OCI-LY3 (cell line): ENCODE measurements at regions not wholly inside any gene's neighbourhood (a gene's known extent, or its start where the extent isn't known, plus 50 kb on each side); places are given as distances from the start of the nearest gene placed in this dataset.

Experiments used
- EZH2phosphoT487 ChIP-seq: fragments of 200-600 bp; shearing (Covaris generic); IDR thresholded peaks from 2 replicates; pipeline ENCODE4 v1.6.1; 2018; ENCODE audit warnings: antibody characterized with exemption, mixed run types, low read depth
- TF ChIP-seq, protein P1 (sequence below): fragments of 200-600, 300-600 bp; sonication (generic); IDR thresholded peaks from 2 replicates; pipeline ENCODE4 v1.5.1; 2014; ENCODE audit warnings: antibody characterized with exemption, low read length, low read depth

- TF ChIP-seq, protein P1, sequence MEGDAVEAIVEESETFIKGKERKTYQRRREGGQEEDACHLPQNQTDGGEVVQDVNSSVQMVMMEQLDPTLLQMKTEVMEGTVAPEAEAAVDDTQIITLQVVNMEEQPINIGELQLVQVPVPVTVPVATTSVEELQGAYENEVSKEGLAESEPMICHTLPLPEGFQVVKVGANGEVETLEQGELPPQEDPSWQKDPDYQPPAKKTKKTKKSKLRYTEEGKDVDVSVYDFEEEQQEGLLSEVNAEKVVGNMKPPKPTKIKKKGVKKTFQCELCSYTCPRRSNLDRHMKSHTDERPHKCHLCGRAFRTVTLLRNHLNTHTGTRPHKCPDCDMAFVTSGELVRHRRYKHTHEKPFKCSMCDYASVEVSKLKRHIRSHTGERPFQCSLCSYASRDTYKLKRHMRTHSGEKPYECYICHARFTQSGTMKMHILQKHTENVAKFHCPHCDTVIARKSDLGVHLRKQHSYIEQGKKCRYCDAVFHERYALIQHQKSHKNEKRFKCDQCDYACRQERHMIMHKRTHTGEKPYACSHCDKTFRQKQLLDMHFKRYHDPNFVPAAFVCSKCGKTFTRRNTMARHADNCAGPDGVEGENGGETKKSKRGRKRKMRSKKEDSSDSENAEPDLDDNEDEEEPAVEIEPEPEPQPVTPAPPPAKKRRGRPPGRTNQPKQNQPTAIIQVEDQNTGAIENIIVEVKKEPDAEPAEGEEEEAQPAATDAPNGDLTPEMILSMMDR = no peak
- TF ChIP-seq EZH2phosphoT487 = no peak
These were observed 130.9 kb upstream of the ZBTB40 start for GRCh38 chr1:22320587-22321344.
